H1 (cell line): ENCODE measurements at regions not wholly inside any gene's neighbourhood (a gene's known extent, or its start where the extent isn't known, plus 50 kb on each side); places are given as distances from the start of the nearest gene placed in this dataset.

ENCODE experiments used
- CTCF ChIA-PET: fragments of 300-600 bp; sonication (Branson Sonifier 250); formaldehyde crosslinking; loops from one replicate; lab custom pipeline; 2021; ENCODE audit not compliant: partially characterized antibody; lab: Charles Lee
- POLR2A ChIA-PET: fragments of 300-600 bp; sonication (Branson Sonifier 250); formaldehyde crosslinking; loops from one replicate; lab custom pipeline; 2021; ENCODE audit warnings: inconsistent platforms; ENCODE audit not compliant: partially characterized antibody; lab: Charles Lee
- DNase-seq, 2 experiments: peaks; one replicate each; pipeline versions ENCODE4 v3.0.0 to v3.0.0-alpha.2; 2010 to 2022; ENCODE audit warnings: low spot score in 2 of 2, low read depth in 1 of 2, mixed read lengths in 1 of 2
- FAIRE-seq: peaks from 2 replicates; lab custom pipeline; 2011; peaks lifted over from hg19 to GRCh38; lab: Jason Lieb, UNC
- H2AFZ ChIP-seq: 2 replicates; pipeline ENCODE4 v1.8.1; 2012; ENCODE audit warnings: low read length, inconsistent platforms
- H2AK5ac ChIP-seq: 2 replicates; pipeline ENCODE4 v1.6.1; 2013; ENCODE audit warnings: low read depth, low read length
- H2BK120ac ChIP-seq: replicated peaks from 2 replicates; pipeline ENCODE3; 2013; ENCODE audit warnings: low read depth, low read length, inconsistent platforms
- H2BK12ac ChIP-seq: 2 replicates; pipeline ENCODE4 v1.6.1; 2013; ENCODE audit warnings: low read depth, low read length
- H2BK15ac ChIP-seq: 2 replicates; pipeline ENCODE4 v1.6.1; 2013; ENCODE audit warnings: low read length
- H2BK20ac ChIP-seq: 2 replicates; pipeline ENCODE4 v1.6.1; 2013; ENCODE audit warnings: low read length
- H2BK5ac ChIP-seq: 2 replicates; pipeline ENCODE4 v1.6.1; 2013; ENCODE audit warnings: low read depth, low read length
- H3K14ac ChIP-seq: 2 replicates; pipeline ENCODE4 v1.6.1; 2013; ENCODE audit warnings: inconsistent platforms; ENCODE audit not compliant: insufficient read length
- H3K18ac ChIP-seq: 2 replicates; pipeline ENCODE4 v1.6.1; 2013; ENCODE audit warnings: low read length; ENCODE audit errors: extremely low read depth
- H3K23ac ChIP-seq: 2 replicates; pipeline ENCODE4 v1.6.1; 2013; ENCODE audit warnings: inconsistent platforms; ENCODE audit not compliant: insufficient read length
- H3K23me2 ChIP-seq: 2 replicates; pipeline ENCODE4 v1.6.1; 2013; ENCODE audit warnings: low read depth, low read length
- H3K27ac ChIP-seq: 2 replicates; pipeline ENCODE4 v1.6.1; 2011; ENCODE audit warnings: low read depth, low read length, inconsistent platforms
- H3K27me3 ChIP-seq, 4 experiments: replicated peaks in 1 of 4; 1 replicate in 1 of 4; 2 replicates in 3 of 4; pipeline versions ENCODE4 v1.6.1 to v1.8.1; 2011 to 2013; ENCODE audit warnings: low read length in 3 of 4, mild to moderate bottlenecking in 3 of 4, inconsistent platforms in 2 of 4, mixed read lengths in 2 of 4, moderate library complexity in 1 of 4; ENCODE audit not compliant: control insufficient read depth in 3 of 4, insufficient read depth in 3 of 4; ENCODE audit errors: extremely low read depth in 1 of 4
- H3K36me3 ChIP-seq, 4 experiments: 2 replicates each; pipeline versions ENCODE4 v1.6.1 to v1.8.1; 2011 to 2013; ENCODE audit warnings: mild to moderate bottlenecking in 4 of 4, low read length in 3 of 4, moderate library complexity in 2 of 4, control low read depth in 1 of 4, inconsistent platforms in 1 of 4; ENCODE audit not compliant: insufficient read depth in 4 of 4, control insufficient read depth in 2 of 4
- H3K4ac ChIP-seq: replicated peaks from 2 replicates; pipeline ENCODE3; 2013; ENCODE audit warnings: low read length, low read depth, mixed read lengths, inconsistent platforms; ENCODE audit not compliant: insufficient read length
- H3K4me1 ChIP-seq, 4 experiments: replicated peaks in 1 of 4; 1 replicate in 1 of 4; 2 replicates in 3 of 4; pipeline versions ENCODE4 v1.6.1 to v1.8.1; 2011 to 2013; ENCODE audit warnings: low read length in 3 of 4, inconsistent platforms in 2 of 4, mixed read lengths in 1 of 4; ENCODE audit not compliant: insufficient read depth in 4 of 4, control insufficient read depth in 3 of 4
- H3K4me2 ChIP-seq, 2 experiments: 2 replicates each; pipeline versions ENCODE4 v1.6.1 to v1.8.1; 2011 to 2013; ENCODE audit warnings: low read depth in 2 of 2, low read length in 2 of 2, control low read depth in 1 of 2, inconsistent platforms in 1 of 2, mild to moderate bottlenecking in 1 of 2; ENCODE audit not compliant: insufficient read depth in 1 of 2
- H3K4me3 ChIP-seq, 4 experiments: fragments of 200-600, 300-600 bp in 1 of 4; sonication (generic), shearing (Covaris generic), sonication (Bioruptor Twin) in 1 of 4; 2 replicates each; pipeline versions ENCODE4 v1.5.1 to v1.8.1; 2011 to 2016; ENCODE audit warnings: low read length in 4 of 4, low read depth in 3 of 4, control low read depth in 2 of 4, inconsistent platforms in 2 of 4, mild to moderate bottlenecking in 2 of 4, mixed read lengths in 1 of 4, moderate library complexity in 1 of 4; ENCODE audit not compliant: insufficient read depth in 2 of 4; ENCODE audit errors: extremely low read depth in 1 of 4
- H3K56ac ChIP-seq: replicated peaks from 2 replicates; pipeline ENCODE3; 2013; ENCODE audit warnings: low read depth, mild to moderate bottlenecking, mixed read lengths, low read length, inconsistent platforms; ENCODE audit not compliant: insufficient read length
- H3K79me1 ChIP-seq: 2 replicates; pipeline ENCODE4 v1.6.1; 2013; ENCODE audit warnings: low read depth, low read length, control low read depth
- H3K79me2 ChIP-seq, 2 experiments: 2 replicates each; pipeline versions ENCODE4 v1.6.1 to v1.8.1; 2012 to 2013; ENCODE audit warnings: low read length in 2 of 2, mild to moderate bottlenecking in 2 of 2, inconsistent platforms in 1 of 2; ENCODE audit not compliant: insufficient read depth in 2 of 2, control insufficient read depth in 1 of 2
- H3K9ac ChIP-seq, 4 experiments: replicated peaks in 1 of 4; 1 replicate in 1 of 4; 2 replicates in 3 of 4; pipeline versions ENCODE4 v1.6.1 to v1.8.1; 2011 to 2013; ENCODE audit warnings: low read depth in 3 of 4, low read length in 3 of 4, control low read depth in 2 of 4, mild to moderate bottlenecking in 2 of 4, moderate library complexity in 2 of 4, inconsistent platforms in 1 of 4; ENCODE audit errors: extremely low read depth in 1 of 4
- H3K9me3 ChIP-seq, 2 experiments: 2 replicates each; pipeline versions ENCODE4 v1.6.1 to v1.8.1; 2012 to 2013; ENCODE audit warnings: mild to moderate bottlenecking in 2 of 2, moderate library complexity in 2 of 2, control low read depth in 1 of 2, inconsistent platforms in 1 of 2, low read depth in 1 of 2, low read length in 1 of 2, mixed read lengths in 1 of 2; ENCODE audit not compliant: insufficient read depth in 2 of 2
- H4K20me1 ChIP-seq, 2 experiments: replicated peaks in 1 of 2; 2 replicates each; pipeline versions ENCODE3 to v1.8.1; 2011 to 2013; ENCODE audit warnings: inconsistent platforms in 2 of 2, low read length in 2 of 2, mild to moderate bottlenecking in 1 of 2; ENCODE audit not compliant: insufficient read depth in 2 of 2, control insufficient read depth in 1 of 2
- H4K5ac ChIP-seq: 2 replicates; pipeline ENCODE4 v1.6.1; 2013; ENCODE audit warnings: low read length, low read depth, mixed read lengths, inconsistent platforms; ENCODE audit not compliant: insufficient read length
- H4K8ac ChIP-seq: 2 replicates; pipeline ENCODE4 v1.8.0; 2013; ENCODE audit warnings: mild to moderate bottlenecking, moderate library complexity, low read length, inconsistent platforms; ENCODE audit not compliant: insufficient read depth; ENCODE audit errors: extremely low read depth
- H4K91ac ChIP-seq: replicated peaks from 2 replicates; pipeline ENCODE3; 2013; ENCODE audit warnings: low read length, mixed read lengths, inconsistent platforms; ENCODE audit not compliant: insufficient read length
- ASH2L ChIP-seq: fragments of 200-600, 300-600 bp; sonication (generic); IDR thresholded peaks from one replicate; pipeline ENCODE4 v1.7.1; 2017; ENCODE audit warnings: low read length
- BCL11A ChIP-seq, 2 experiments: IDR thresholded peaks; one replicate each; pipeline ENCODE4 v1.6.1; 2011; ENCODE audit warnings: low read depth in 2 of 2, low read length in 2 of 2, mild to moderate bottlenecking in 2 of 2
- CHD1 ChIP-seq: IDR thresholded peaks from 2 replicates; pipeline ENCODE4 v1.6.1; 2012; ENCODE audit warnings: low read depth, low read length, improper control_type of control experiment
- E2F6 ChIP-seq: IDR thresholded peaks from 2 replicates; pipeline ENCODE4 v1.6.1; 2012; ENCODE audit warnings: inconsistent platforms
- EGR1 ChIP-seq: IDR thresholded peaks from 2 replicates; pipeline ENCODE4 v1.6.1; 2011; ENCODE audit warnings: low read depth, low read length, borderline replicate concordance
- JUN ChIP-seq: IDR thresholded peaks from 2 replicates; pipeline ENCODE4 v1.6.1; 2011; ENCODE audit warnings: low read depth, mild to moderate bottlenecking, improper control_type of control experiment, low read length
- JUND ChIP-seq: IDR thresholded peaks from 2 replicates; pipeline ENCODE4 v1.6.1; 2011; ENCODE audit warnings: mild to moderate bottlenecking, improper control_type of control experiment, low read length
- NRF1 ChIP-seq: IDR thresholded peaks from 2 replicates; pipeline ENCODE4 v1.6.1; 2011; ENCODE audit warnings: mild to moderate bottlenecking, low read depth, low read length, improper control_type of control experiment
- POLR2A ChIP-seq, 2 experiments: IDR thresholded peaks; 1 replicate in 1 of 2; 2 replicates in 1 of 2; pipeline ENCODE4 v1.6.1; 2011; ENCODE audit warnings: low read depth in 2 of 2, low read length in 2 of 2, mild to moderate bottlenecking in 2 of 2; ENCODE audit errors: control extremely low read depth in 1 of 2
- POLR2AphosphoS5 ChIP-seq: IDR thresholded peaks from 2 replicates; pipeline ENCODE4 v1.6.1; 2011; ENCODE audit warnings: low read depth, low read length
- RFX5 ChIP-seq: IDR thresholded peaks from 2 replicates; pipeline ENCODE4 v1.6.1; 2011; ENCODE audit warnings: low read depth, low read length, improper control_type of control experiment, borderline replicate concordance
- RXRA ChIP-seq: IDR thresholded peaks from 2 replicates; pipeline ENCODE4 v1.6.1; 2011; ENCODE audit warnings: low read depth, mild to moderate bottlenecking, low read length, moderate library complexity; ENCODE audit not compliant: insufficient read depth
- SIX5 ChIP-seq: IDR thresholded peaks from 2 replicates; pipeline ENCODE4 v1.6.1; 2011; ENCODE audit warnings: mild to moderate bottlenecking, low read depth, low read length
- SUZ12 ChIP-seq: fragments of 200-600 bp; sonication (generic); IDR thresholded peaks from 2 replicates; pipeline ENCODE4 v1.6.1; 2012; ENCODE audit warnings: mild to moderate bottlenecking, inconsistent platforms, low read length, moderate library complexity, mixed read lengths
- TBP ChIP-seq: IDR thresholded peaks from 2 replicates; pipeline ENCODE4 v1.6.1; 2011; ENCODE audit warnings: low read depth, low read length, improper control_type of control experiment
- TCF12 ChIP-seq: IDR thresholded peaks from 2 replicates; pipeline ENCODE4 v1.6.1; 2011; ENCODE audit warnings: low read depth, mild to moderate bottlenecking, low read length
- YY1 ChIP-seq: IDR thresholded peaks from 2 replicates; pipeline ENCODE4 v1.6.1; 2011; ENCODE audit warnings: low read depth, mild to moderate bottlenecking, low read length
- WGBS, 2 experiments: shearing (Covaris generic) in 1 of 2; methylation state at CpG; one replicate each; pipeline versions ENCODE4 v1.1.6 to v1.1.7; 2013 to 2015; ENCODE audit warnings: low lambda C conversion rate in 2 of 2, mixed read lengths in 2 of 2, inconsistent platforms in 1 of 2, low coverage in 1 of 2, missing lambda C conversion rate in 1 of 2; ENCODE audit not compliant: insufficient replicate concordance in 2 of 2, insufficient coverage in 1 of 2, insufficient read length in 1 of 2; ENCODE audit errors: extremely low coverage in 1 of 2, missing lambda C conversion rate in 1 of 2; 5-methylcytosine and 5-hydroxymethylcytosine counted together

GRCh38 chr9:107890921-107891465 is 401.4 kb upstream of the KLF4 start:
- H3K79me2 ChIP-seq: no peaks in the 10 kb centered on the region
- H3K9me3 ChIP-seq: no peaks in the 10 kb centered on the region
- H2AK5ac ChIP-seq: no peak overlapping the region
- H3K23me2 ChIP-seq: no peaks in the 10 kb centered on the region
- no peaks in the 10 kb centered on the region for H4K20me1 ChIP-seq
- no peak overlapping the region for H3K14ac ChIP-seq
- 100% methylated on average over 3 of the region's 3 CpGs; no CpG with 5 or more reads in 1 of the 2 experiments for WGBS, 2 experiments
- no peak overlapping the region for H4K8ac ChIP-seq
- H3K23ac ChIP-seq: no peak overlapping the region
- ChIA-PET POLR2A (no interaction called here), CTCF (no interaction called here)
- no peak overlapping the region for H2BK15ac ChIP-seq
- H2AFZ ChIP-seq: no peak overlapping the region
- no peak overlapping the region for H3K4me2 ChIP-seq
- H3K4me1 ChIP-seq: no peaks in the 10 kb centered on the region
- H2BK12ac ChIP-seq: no peak overlapping the region
- no peak overlapping the region for H3K56ac ChIP-seq
- no peak overlapping the region for H3K9ac ChIP-seq
- no peak overlapping the region for H3K4me3 ChIP-seq
- H3K27me3 ChIP-seq: no peaks in the 10 kb centered on the region
- H4K5ac ChIP-seq: no peak overlapping the region
- no peak overlapping the region for H3K27ac ChIP-seq
- no peak for FAIRE-seq
- no peaks in the 10 kb centered on the region for H3K36me3 ChIP-seq
- no peak overlapping the region for H2BK5ac ChIP-seq
- H4K91ac ChIP-seq: no peak overlapping the region
- no peak overlapping the region for H3K4ac ChIP-seq
- no peak overlapping the region for H2BK120ac ChIP-seq
- no peak overlapping the region for H3K18ac ChIP-seq
- H3K79me1 ChIP-seq: no peaks in the 10 kb centered on the region
- DNase-seq: no peak
- H2BK20ac ChIP-seq: no peak overlapping the region
- TF ChIP-seq JUN: no peak
- no peak for TF ChIP-seq TCF12
- TF ChIP-seq SIX5: no peak
- TF ChIP-seq RFX5: no peak
- TF ChIP-seq EGR1: no peak
- no peak for TF ChIP-seq YY1
- TF ChIP-seq ASH2L: no peak
- TF ChIP-seq BCL11A (IDR thresholded peaks at IDR 0.05; ENCODE audit: low read depth in 2 of 2, low read length in 2 of 2): no peak
- TF ChIP-seq CHD1: no peak
- no peak for TF ChIP-seq POLR2A (IDR thresholded peaks at IDR 0.05; ENCODE audit: control extremely low read depth in 1 of 2, low read depth in 2 of 2, low read length in 2 of 2)
- no peak for TF ChIP-seq JUND
- TF ChIP-seq RXRA: no peak
- no peak for TF ChIP-seq SUZ12
- no peak for TF ChIP-seq TBP
- TF ChIP-seq POLR2AphosphoS5: no peak
- TF ChIP-seq E2F6: no peak
- no peak for TF ChIP-seq NRF1
